ENCODE measurements at regions not wholly inside any gene's neighbourhood (a gene's known extent, or its start where the extent isn't known, plus 50 kb on each side); places are given as distances from the start of the nearest gene placed in this dataset.
"Not testable (repeated sequence)": the region's sequence is repeated elsewhere in the genome, so short reads cannot be mapped to it uniquely, and the experiment has no call there.

GRCh38 chr6:167709196-167709595 lies 117.5 kb upstream of the AFDN start:
- DNase-seq (ENCODE audit: low read depth, low spot score), result no peak

GRCh38 chr6:167709776-167710336 lies 116.9 kb upstream of the AFDN start:
- DNase-seq (ENCODE audit: low read depth, low spot score), result not testable (repeated sequence)

GRCh38 chr6:167710363-167710920 lies 116.3 kb upstream of the AFDN start:
- DNase-seq (ENCODE audit: low read depth, low spot score), result no peak

- no peak for DNase-seq (ENCODE audit: low read depth, low spot score)
Measured at GRCh38 chr6:167711211-167711610, 115.5 kb upstream of the AFDN start.

GRCh38 chr6:167711768-167712730 lies 114.7 kb upstream of the AFDN start:
- no peak for DNase-seq (ENCODE audit: low read depth, low spot score)

- no peak for DNase-seq (ENCODE audit: low read depth, low spot score)
Measured at GRCh38 chr6:167712731-167713475, 113.8 kb upstream of the AFDN start.

- DNase-seq (ENCODE audit: low read depth, low spot score), result no peak
Measured at GRCh38 chr6:167714152-167714551, 112.6 kb upstream of the AFDN start.

GRCh38 chr6:167717455-167717854 lies 109.3 kb upstream of the AFDN start:
- DNase-seq (ENCODE audit: low read depth, low spot score), result no peak

- DNase-seq (ENCODE audit: low read depth, low spot score), result no peak
Measured at GRCh38 chr6:167717867-167718266, 108.8 kb upstream of the AFDN start.

- no peak for DNase-seq (ENCODE audit: low read depth, low spot score)
Measured at GRCh38 chr6:167719920-167720319, 106.8 kb upstream of the AFDN start.

GRCh38 chr6:167720456-167721285 lies 106.0 kb upstream of the AFDN start:
- DNase-seq (ENCODE audit: low read depth, low spot score), result no peak

GRCh38 chr6:167721291-167721690 lies 105.4 kb upstream of the AFDN start:
- no peak for DNase-seq (ENCODE audit: low read depth, low spot score)

GRCh38 chr6:167722634-167723309 lies 103.9 kb upstream of the AFDN start:
- no peak for DNase-seq (ENCODE audit: low read depth, low spot score)

GRCh38 chr6:167726043-167726621 lies 100.6 kb upstream of the AFDN start:
- no peak for DNase-seq (ENCODE audit: low read depth, low spot score)

- no peak for DNase-seq (ENCODE audit: low read depth, low spot score)
Measured at GRCh38 chr6:167730441-167730840, 96.3 kb upstream of the AFDN start.

- DNase-seq (ENCODE audit: low read depth, low spot score), result no peak
Measured at GRCh38 chr6:167731216-167731615, 95.5 kb upstream of the AFDN start.

GRCh38 chr6:167731731-167732422 lies 94.8 kb upstream of the AFDN start:
- DNase-seq (ENCODE audit: low read depth, low spot score), result no peak

GRCh38 chr6:167733740-167734661 lies 92.7 kb upstream of the AFDN start:
- DNase-seq (ENCODE audit: low read depth, low spot score), result no peak
